ENCODE measurements at regions not wholly inside any gene's neighbourhood (a gene's known extent, or its start where the extent isn't known, plus 50 kb on each side); places are given as distances from the start of the nearest gene placed in this dataset.

DNA sequence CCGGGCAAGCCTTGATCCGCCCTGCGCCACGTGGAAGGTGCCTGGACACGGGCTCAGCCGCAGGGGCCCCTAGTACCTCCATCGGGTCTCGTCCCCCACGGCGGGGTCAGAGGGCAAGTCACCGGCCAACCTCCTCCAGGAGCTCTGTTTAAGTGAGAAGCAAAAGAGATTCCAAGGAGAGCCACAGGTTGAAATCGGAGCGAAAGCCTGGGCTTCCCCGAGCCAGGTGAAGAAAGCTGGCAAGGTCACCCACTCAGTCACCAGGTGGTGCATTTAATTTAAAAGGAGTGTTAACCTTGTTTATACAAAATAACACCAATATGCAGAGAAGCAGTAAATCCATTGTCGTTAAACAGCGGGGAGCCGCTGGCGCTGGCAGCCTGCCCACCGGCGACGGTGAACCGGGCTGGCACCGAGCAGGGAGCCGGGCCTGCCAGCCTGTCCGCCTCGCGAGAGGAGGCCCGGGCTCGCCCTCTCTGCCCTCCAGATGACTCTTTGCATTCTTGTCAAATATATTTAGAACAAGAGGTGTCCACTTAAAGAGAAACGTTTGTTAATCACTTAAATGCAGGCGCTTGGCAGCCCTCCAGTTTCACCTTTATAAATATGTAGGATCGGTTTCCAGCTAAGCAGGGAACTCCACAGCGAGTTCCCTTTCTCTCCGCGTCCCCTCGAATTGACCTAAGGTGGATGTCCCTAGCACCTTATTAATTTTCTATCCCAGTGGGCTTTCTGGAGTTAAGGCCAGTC lies 277.3 kb upstream of the NR2F2 start:
- Histone ChIP-seq H3K4me2 (ENCODE audit: control insufficient read depth, extremely low read depth, insufficient read depth, low read depth, low read length) (peak overlapping the region; percentile 90), H3K4me1 (ENCODE audit: control insufficient read depth, extremely low read depth, insufficient read depth, low read length) (peaks cover 2% of the 10 kb centered on the region), H3K9ac (ENCODE audit: control insufficient read depth, extremely low read depth, insufficient read depth, low read length) (no peak overlapping the region), H3K36me3 (ENCODE audit: control insufficient read depth in 2 of 2, extremely low read depth in 1 of 2, insufficient read depth in 2 of 2, low read length in 2 of 2) (no peaks in the 10 kb centered on the region), H3K9me1 (ENCODE audit: control insufficient read depth, extremely low read depth, insufficient read depth, low read length) (no peaks in the 10 kb centered on the region), H3K4me3 (ENCODE audit: control insufficient read depth in 2 of 3, extremely low read depth in 1 of 3, insufficient read depth in 2 of 3, low read depth in 1 of 3, low read length in 3 of 3) (peak overlapping the region in 2 of 3 experiments; percentile 53 to 64), H3K27ac (ENCODE audit: control insufficient read depth, insufficient read depth, low read length) (no peak overlapping the region), H3K9me3 (ENCODE audit: control insufficient read depth, low read depth, low read length) (no peaks in the 10 kb centered on the region), H3K79me2 (ENCODE audit: control insufficient read depth, insufficient read depth, low read length) (no peaks in the 10 kb centered on the region), H3K27me3 (ENCODE audit: control insufficient read depth, extremely low read depth, insufficient read depth, low read length) (peaks cover 6% of the 10 kb centered on the region), H4K20me1 (ENCODE audit: control insufficient read depth, extremely low read depth, insufficient read depth, low read length) (no peaks in the 10 kb centered on the region), H2AFZ (ENCODE audit: control insufficient read depth, low read length) (peak overlapping the region; percentile 78)
- DNase-seq (ENCODE audit: low read depth, low spot score) = no peak
- dilution Hi-C loops (cut with MboI; ENCODE audit: extremely low pct_ligation_motif_present, low sequenced_read_pairs) = no loop called here
- FAIRE-seq = no peak
- TF ChIP-seq, protein P1, sequence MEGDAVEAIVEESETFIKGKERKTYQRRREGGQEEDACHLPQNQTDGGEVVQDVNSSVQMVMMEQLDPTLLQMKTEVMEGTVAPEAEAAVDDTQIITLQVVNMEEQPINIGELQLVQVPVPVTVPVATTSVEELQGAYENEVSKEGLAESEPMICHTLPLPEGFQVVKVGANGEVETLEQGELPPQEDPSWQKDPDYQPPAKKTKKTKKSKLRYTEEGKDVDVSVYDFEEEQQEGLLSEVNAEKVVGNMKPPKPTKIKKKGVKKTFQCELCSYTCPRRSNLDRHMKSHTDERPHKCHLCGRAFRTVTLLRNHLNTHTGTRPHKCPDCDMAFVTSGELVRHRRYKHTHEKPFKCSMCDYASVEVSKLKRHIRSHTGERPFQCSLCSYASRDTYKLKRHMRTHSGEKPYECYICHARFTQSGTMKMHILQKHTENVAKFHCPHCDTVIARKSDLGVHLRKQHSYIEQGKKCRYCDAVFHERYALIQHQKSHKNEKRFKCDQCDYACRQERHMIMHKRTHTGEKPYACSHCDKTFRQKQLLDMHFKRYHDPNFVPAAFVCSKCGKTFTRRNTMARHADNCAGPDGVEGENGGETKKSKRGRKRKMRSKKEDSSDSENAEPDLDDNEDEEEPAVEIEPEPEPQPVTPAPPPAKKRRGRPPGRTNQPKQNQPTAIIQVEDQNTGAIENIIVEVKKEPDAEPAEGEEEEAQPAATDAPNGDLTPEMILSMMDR (optimal IDR thresholded peaks at IDR 0.05 in 1 of 3, IDR thresholded peaks at IDR 0.05 in 1 of 3, conservative IDR thresholded peaks at IDR 0.05 in 1 of 3; ENCODE audit: extremely low read depth in 1 of 3, insufficient read depth in 2 of 3, low read length in 3 of 3) = no peak
- no peak for TF ChIP-seq EZH2 (IDR thresholded peaks at IDR 0.05; ENCODE audit: low read length)

DNA sequence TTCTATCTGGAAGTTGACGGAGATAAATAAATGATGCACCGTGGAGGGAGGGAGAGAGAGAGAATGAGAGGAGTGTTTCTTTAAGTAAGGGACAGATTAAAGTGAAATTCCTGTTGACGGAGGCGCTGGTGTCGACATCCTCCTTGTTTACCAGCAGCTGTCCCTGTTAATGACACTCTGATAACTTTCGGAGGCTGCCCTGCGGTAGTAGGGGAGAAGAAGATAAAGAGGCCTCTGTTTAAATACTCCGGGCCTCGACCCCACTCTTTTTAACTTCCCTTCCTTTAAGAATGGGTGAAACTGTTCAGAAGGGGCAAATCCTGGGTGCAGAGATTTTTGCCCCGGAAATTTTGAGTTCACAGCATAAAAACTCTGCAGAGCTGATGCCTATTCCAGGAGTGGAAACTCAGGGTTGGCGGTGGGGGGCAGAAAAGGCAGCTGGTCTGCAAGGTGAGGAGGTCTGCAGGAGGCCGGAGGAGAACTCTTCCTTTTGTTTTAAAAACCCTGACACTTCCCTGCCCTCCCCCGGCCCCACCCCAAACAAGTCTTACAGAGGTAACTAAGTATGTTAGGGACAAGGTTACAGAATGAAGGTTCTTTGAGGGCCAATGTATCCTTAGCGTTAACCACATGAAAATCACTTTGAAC lies 276.6 kb upstream of the NR2F2 start:
- Histone ChIP-seq H2AFZ (ENCODE audit: control insufficient read depth, low read length) (peak overlapping the region; percentile 25), H3K36me3 (ENCODE audit: control insufficient read depth in 2 of 2, extremely low read depth in 1 of 2, insufficient read depth in 2 of 2, low read length in 2 of 2) (no peaks in the 10 kb centered on the region), H3K9me1 (ENCODE audit: control insufficient read depth, extremely low read depth, insufficient read depth, low read length) (no peaks in the 10 kb centered on the region), H3K27ac (ENCODE audit: control insufficient read depth, insufficient read depth, low read length) (no peak overlapping the region), H4K20me1 (ENCODE audit: control insufficient read depth, extremely low read depth, insufficient read depth, low read length) (no peaks in the 10 kb centered on the region), H3K9me3 (ENCODE audit: control insufficient read depth, low read depth, low read length) (no peaks in the 10 kb centered on the region), H3K79me2 (ENCODE audit: control insufficient read depth, insufficient read depth, low read length) (no peaks in the 10 kb centered on the region), H3K4me2 (ENCODE audit: control insufficient read depth, extremely low read depth, insufficient read depth, low read depth, low read length) (peak overlapping the region; percentile 90), H3K4me3 (ENCODE audit: control insufficient read depth in 2 of 3, extremely low read depth in 1 of 3, insufficient read depth in 2 of 3, low read depth in 1 of 3, low read length in 3 of 3) (peak overlapping the region in 2 of 3 experiments; percentile 53 to 64), H3K27me3 (ENCODE audit: control insufficient read depth, extremely low read depth, insufficient read depth, low read length) (peaks cover 6% of the 10 kb centered on the region), H3K4me1 (ENCODE audit: control insufficient read depth, extremely low read depth, insufficient read depth, low read length) (peaks cover 2% of the 10 kb centered on the region), H3K9ac (ENCODE audit: control insufficient read depth, extremely low read depth, insufficient read depth, low read length) (no peak overlapping the region)
- no peak for TF ChIP-seq EZH2 (IDR thresholded peaks at IDR 0.05; ENCODE audit: low read length)
- TF ChIP-seq, protein P1 (optimal IDR thresholded peaks at IDR 0.05 in 1 of 3, IDR thresholded peaks at IDR 0.05 in 1 of 3, conservative IDR thresholded peaks at IDR 0.05 in 1 of 3; ENCODE audit: extremely low read depth in 1 of 3, insufficient read depth in 2 of 3, low read length in 3 of 3) = no peak
- no peak for FAIRE-seq
- dilution Hi-C loops (cut with MboI; ENCODE audit: extremely low pct_ligation_motif_present, low sequenced_read_pairs) = no loop called here
- no peak for DNase-seq (ENCODE audit: low read depth, low spot score)

Data from keratinocyte (primary cell).